C4-2B (cell line): ENCODE measurements at regions not wholly inside any gene's neighbourhood (a gene's known extent, or its start where the extent isn't known, plus 50 kb on each side); places are given as distances from the start of the nearest gene placed in this dataset.

ENCODE experiments used
- CTCF ChIP-seq: fragments of 450-650 bp; conservative IDR thresholded peaks from 2 replicates; pipeline ENCODE4 v1.5.1; 2017; ENCODE audit warnings: mild to moderate bottlenecking
- ZFX ChIP-seq: fragments of 450-650 bp; IDR thresholded peaks from 2 replicates; pipeline ENCODE4 v1.6.1; 2017

- TF ChIP-seq CTCF (no peak), ZFX (no peak)
Observed at GRCh38 chr12:89760783-89761182, 52.1 kb upstream of the ATP2B1 start.
